ENCODE measurements at regions not wholly inside any gene's neighbourhood (a gene's known extent, or its start where the extent isn't known, plus 50 kb on each side); places are given as distances from the start of the nearest gene placed in this dataset.

- no peak overlapping the region for H3K9ac ChIP-seq (ENCODE audit: low read depth in 2 of 2, low read length in 2 of 2)
- intact Hi-C loops (cut with DNase I), result no loop called here
- no peak for TF ChIP-seq CTCF (IDR thresholded peaks at IDR 0.05)
- H3K9me3 ChIP-seq, result no peaks in the 10 kb centered on the region
- H3K4me3 ChIP-seq, result no peak overlapping the region
- no peaks in the 10 kb centered on the region for H3K36me3 ChIP-seq
- H3K4me1 ChIP-seq, result no peaks in the 10 kb centered on the region
- no peaks in the 10 kb centered on the region for H3K27me3 ChIP-seq
- no peak for DNase-seq
- H3K27ac ChIP-seq, result no peak overlapping the region
Observed at GRCh38 chr6:168181316-168181715, 102.3 kb upstream of the FRMD1 start.

GRCh38 chr6:168180548-168181011 lies 101.6 kb upstream of the FRMD1 start:
- Histone ChIP-seq H3K9ac (ENCODE audit: low read depth in 2 of 2, low read length in 2 of 2) (no peak overlapping the region), H3K27ac (no peak overlapping the region), H3K27me3 (no peaks in the 10 kb centered on the region), H3K4me3 (no peak overlapping the region), H3K4me1 (no peaks in the 10 kb centered on the region), H3K36me3 (no peaks in the 10 kb centered on the region), H3K9me3 (no peaks in the 10 kb centered on the region)
- peak; percentile 33 for DNase-seq
- no peak for TF ChIP-seq CTCF (IDR thresholded peaks at IDR 0.05)
- intact Hi-C loops (cut with DNase I), result no loop called here

- Histone ChIP-seq H3K4me1 (no peaks in the 10 kb centered on the region), H3K36me3 (no peaks in the 10 kb centered on the region), H3K27ac (no peak overlapping the region), H3K9ac (ENCODE audit: low read depth in 2 of 2, low read length in 2 of 2) (no peak overlapping the region), H3K9me3 (no peaks in the 10 kb centered on the region), H3K27me3 (no peaks in the 10 kb centered on the region), H3K4me3 (no peak overlapping the region)
- TF ChIP-seq CTCF (IDR thresholded peaks at IDR 0.05), result no peak
- intact Hi-C loops (cut with DNase I), result no loop called here
- DNase-seq, result peak; percentile 11
Observed at GRCh38 chr6:168179702-168180382, 100.8 kb upstream of the FRMD1 start.

GRCh38 chr6:168179133-168179532 lies 100.1 kb upstream of the FRMD1 start:
- TF ChIP-seq CTCF (IDR thresholded peaks at IDR 0.05), result no peak
- Histone ChIP-seq H3K9ac (ENCODE audit: low read depth in 2 of 2, low read length in 2 of 2) (no peak overlapping the region), H3K4me1 (no peaks in the 10 kb centered on the region), H3K36me3 (no peaks in the 10 kb centered on the region), H3K4me3 (no peak overlapping the region), H3K27ac (no peak overlapping the region), H3K9me3 (no peaks in the 10 kb centered on the region), H3K27me3 (no peaks in the 10 kb centered on the region)
- DNase-seq, result no peak
- intact Hi-C loops (cut with DNase I), result no loop called here

- TF ChIP-seq CTCF (IDR thresholded peaks at IDR 0.05), result no peak
- Histone ChIP-seq H3K36me3 (no peaks in the 10 kb centered on the region), H3K27ac (no peak overlapping the region), H3K4me3 (no peak overlapping the region), H3K9ac (ENCODE audit: low read depth in 2 of 2, low read length in 2 of 2) (no peak overlapping the region), H3K4me1 (peaks cover 5% of the 10 kb centered on the region), H3K9me3 (no peaks in the 10 kb centered on the region), H3K27me3 (no peaks in the 10 kb centered on the region)
- no peak for DNase-seq
- intact Hi-C loops (cut with DNase I), result no loop called here
Observed at GRCh38 chr6:168177103-168177891, 98.3 kb upstream of the FRMD1 start.
